Vagina (tissue), 2 donors: ENCODE measurements at regions not wholly inside any gene's neighbourhood (a gene's known extent, or its start where the extent isn't known, plus 50 kb on each side); places are given as distances from the start of the nearest gene placed in this dataset.

Experiments used
- POLR2A ChIP-seq, 2 donors: fragments of 450-650 bp; IDR thresholded peaks; one replicate each; pipeline ENCODE4 v1.6.1; 2017; ENCODE audit warnings: antibody characterized with exemption in 2 of 2, mild to moderate bottlenecking in 2 of 2, moderate library complexity in 2 of 2
- POLR2AphosphoS5 ChIP-seq, 2 donors: sonication (generic); formaldehyde crosslinking; IDR thresholded peaks; one replicate each; pipeline ENCODE4 v1.9.0; 2017; ENCODE audit warnings: antibody characterized with exemption in 2 of 2, mild to moderate bottlenecking in 2 of 2, low read depth in 1 of 2; ENCODE audit not compliant: insufficient read depth in 1 of 2
- TF ChIP-seq, protein P1 (sequence below), 3 experiments: fragments of 450-650 bp in 2 of 3; fragments of 200-600 bp in 1 of 3; sonication (generic) in 1 of 3; IDR thresholded peaks; one replicate each; pipeline ENCODE4 v1.5.1; 2017 to 2019; ENCODE audit warnings: antibody characterized with exemption in 3 of 3, mild to moderate bottlenecking in 2 of 3, moderate library complexity in 2 of 3

DNA sequence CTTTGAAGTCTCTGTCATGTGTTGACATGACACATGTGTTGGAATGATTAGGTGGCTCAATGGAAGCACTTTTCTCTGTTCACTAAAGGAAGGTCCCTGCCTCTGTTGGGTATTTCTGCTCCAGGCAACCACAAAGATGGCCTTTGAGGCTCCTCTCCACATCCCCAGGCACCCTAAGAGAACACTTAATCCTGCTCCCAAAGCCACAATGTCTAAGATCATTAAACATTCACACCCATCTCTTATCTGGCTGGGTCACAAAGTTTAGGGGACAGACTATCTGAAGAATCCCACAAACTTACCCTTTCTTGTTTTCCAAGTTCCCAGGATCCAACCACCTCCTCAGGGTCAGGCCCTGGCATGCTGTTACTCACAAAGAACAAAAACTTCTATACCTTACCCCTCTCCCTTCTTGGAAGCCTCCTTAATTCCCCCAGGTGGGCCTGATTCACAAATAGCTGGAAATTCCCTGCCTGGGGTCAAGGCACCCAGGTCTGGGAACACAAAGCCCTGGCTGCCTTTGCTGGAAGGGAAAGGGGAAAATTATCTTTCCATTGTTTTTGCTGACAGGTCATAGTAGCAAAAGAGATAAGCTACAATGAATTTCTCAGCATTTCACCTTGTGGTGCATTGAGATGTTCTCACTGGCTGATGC, 333.7 kb downstream of the PCNX1 start:
- TF ChIP-seq, protein P1, sequence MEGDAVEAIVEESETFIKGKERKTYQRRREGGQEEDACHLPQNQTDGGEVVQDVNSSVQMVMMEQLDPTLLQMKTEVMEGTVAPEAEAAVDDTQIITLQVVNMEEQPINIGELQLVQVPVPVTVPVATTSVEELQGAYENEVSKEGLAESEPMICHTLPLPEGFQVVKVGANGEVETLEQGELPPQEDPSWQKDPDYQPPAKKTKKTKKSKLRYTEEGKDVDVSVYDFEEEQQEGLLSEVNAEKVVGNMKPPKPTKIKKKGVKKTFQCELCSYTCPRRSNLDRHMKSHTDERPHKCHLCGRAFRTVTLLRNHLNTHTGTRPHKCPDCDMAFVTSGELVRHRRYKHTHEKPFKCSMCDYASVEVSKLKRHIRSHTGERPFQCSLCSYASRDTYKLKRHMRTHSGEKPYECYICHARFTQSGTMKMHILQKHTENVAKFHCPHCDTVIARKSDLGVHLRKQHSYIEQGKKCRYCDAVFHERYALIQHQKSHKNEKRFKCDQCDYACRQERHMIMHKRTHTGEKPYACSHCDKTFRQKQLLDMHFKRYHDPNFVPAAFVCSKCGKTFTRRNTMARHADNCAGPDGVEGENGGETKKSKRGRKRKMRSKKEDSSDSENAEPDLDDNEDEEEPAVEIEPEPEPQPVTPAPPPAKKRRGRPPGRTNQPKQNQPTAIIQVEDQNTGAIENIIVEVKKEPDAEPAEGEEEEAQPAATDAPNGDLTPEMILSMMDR (IDR thresholded peaks at IDR 0.05) = no peak
- TF ChIP-seq POLR2AphosphoS5 (IDR thresholded peaks at IDR 0.05; ENCODE audit: insufficient read depth in 1 of 2, low read depth in 1 of 2) (no peak), POLR2A (IDR thresholded peaks at IDR 0.05) (no peak)
